ENCODE measurements at regions not wholly inside any gene's neighbourhood (a gene's known extent, or its start where the extent isn't known, plus 50 kb on each side); places are given as distances from the start of the nearest gene placed in this dataset.

GRCh38 chr12:84270470-84271140, 642.0 kb downstream of the SLC6A15 start (continued):
- TF ChIP-seq CBX8 (IDR thresholded peaks at IDR 0.05; ENCODE audit: borderline replicate concordance, low read depth, low read length) (no peak), ZNF274 (IDR thresholded peaks at IDR 0.05; ENCODE audit: borderline replicate concordance, extremely low read depth, low read length) (no peak)

Measured in H1 (cell line).